ENCODE measurements at regions not wholly inside any gene's neighbourhood (a gene's known extent, or its start where the extent isn't known, plus 50 kb on each side); places are given as distances from the start of the nearest gene placed in this dataset.

GRCh38 chr3:157939166-157939565, 167.1 kb downstream of the SHOX2 start:
- TF ChIP-seq POLR2AphosphoS5 (IDR thresholded peaks at IDR 0.05) (no peak), POLR2A (IDR thresholded peaks at IDR 0.05) (no peak), EP300 (IDR thresholded peaks at IDR 0.05) (no peak), CTCF (IDR thresholded peaks at IDR 0.05) (no peak)
- Histone ChIP-seq H3K27ac (no peak overlapping the region), H3K9me3 (no peaks in the 10 kb centered on the region), H3K27me3 (no peaks in the 10 kb centered on the region), H3K4me3 (no peak overlapping the region), H3K4me1 (no peaks in the 10 kb centered on the region), H3K36me3 (no peaks in the 10 kb centered on the region)
- DNase-seq (no peak), ATAC-seq (ENCODE audit: low FRiP score in 2 of 2) (no peak)
- 89 to 94% methylated on average over 4 of the region's 4 CpGs for WGBS, 2 donors

GRCh38 chr3:157938154-157938779, 168.0 kb downstream of the SHOX2 start:
- TF ChIP-seq POLR2A (IDR thresholded peaks at IDR 0.05) (no peak), CTCF (IDR thresholded peaks at IDR 0.05) (no peak), POLR2AphosphoS5 (IDR thresholded peaks at IDR 0.05) (no peak), EP300 (IDR thresholded peaks at IDR 0.05) (no peak)
- ATAC-seq (ENCODE audit: low FRiP score in 2 of 2) (no peak), DNase-seq (no peak)
- H3K4me3 ChIP-seq, result no peak overlapping the region
- 83 to 86% methylated on average over 5 of the region's 5 CpGs for WGBS, 2 donors
- H3K4me1 ChIP-seq, result no peaks in the 10 kb centered on the region
- H3K36me3 ChIP-seq, result no peaks in the 10 kb centered on the region
- no peaks in the 10 kb centered on the region for H3K27me3 ChIP-seq
- H3K9me3 ChIP-seq, result no peaks in the 10 kb centered on the region
- H3K27ac ChIP-seq, result no peak overlapping the region

- Histone ChIP-seq H3K27me3 (no peaks in the 10 kb centered on the region), H3K4me1 (no peaks in the 10 kb centered on the region), H3K36me3 (no peaks in the 10 kb centered on the region), H3K27ac (no peak overlapping the region), H3K9me3 (no peaks in the 10 kb centered on the region), H3K4me3 (no peak overlapping the region)
- DNase-seq (no peak), ATAC-seq (ENCODE audit: low FRiP score in 2 of 2) (no peak)
- 58 to 74% methylated on average over 3 to 6 of the region's 6 CpGs for WGBS, 2 donors
- TF ChIP-seq POLR2A (IDR thresholded peaks at IDR 0.05), result no peak
- no peak for TF ChIP-seq POLR2AphosphoS5 (IDR thresholded peaks at IDR 0.05)
- no peak for TF ChIP-seq CTCF (IDR thresholded peaks at IDR 0.05)
- TF ChIP-seq EP300 (IDR thresholded peaks at IDR 0.05), result no peak
Observed at GRCh38 chr3:157931517-157931916, 174.7 kb downstream of the SHOX2 start.

GRCh38 chr3:157930000-157930780, 176.0 kb downstream of the SHOX2 start:
- Histone ChIP-seq H3K9me3 (no peaks in the 10 kb centered on the region), H3K4me3 (no peak overlapping the region), H3K4me1 (no peaks in the 10 kb centered on the region), H3K27me3 (no peaks in the 10 kb centered on the region), H3K36me3 (no peaks in the 10 kb centered on the region), H3K27ac (no peak overlapping the region)
- ATAC-seq (ENCODE audit: low FRiP score in 2 of 2), result no peak
- no peak for DNase-seq
- 57 to 76% methylated on average over 4 of the region's 4 CpGs for WGBS, 2 donors
- no peak for TF ChIP-seq CTCF (IDR thresholded peaks at IDR 0.05)
- TF ChIP-seq POLR2A (IDR thresholded peaks at IDR 0.05), result no peak
- no peak for TF ChIP-seq EP300 (IDR thresholded peaks at IDR 0.05)
- TF ChIP-seq POLR2AphosphoS5 (IDR thresholded peaks at IDR 0.05), result no peak

Measured in upper lobe of left lung (tissue), 6 donors.